ENCODE measurements at regions not wholly inside any gene's neighbourhood (a gene's known extent, or its start where the extent isn't known, plus 50 kb on each side); places are given as distances from the start of the nearest gene placed in this dataset.

DNA sequence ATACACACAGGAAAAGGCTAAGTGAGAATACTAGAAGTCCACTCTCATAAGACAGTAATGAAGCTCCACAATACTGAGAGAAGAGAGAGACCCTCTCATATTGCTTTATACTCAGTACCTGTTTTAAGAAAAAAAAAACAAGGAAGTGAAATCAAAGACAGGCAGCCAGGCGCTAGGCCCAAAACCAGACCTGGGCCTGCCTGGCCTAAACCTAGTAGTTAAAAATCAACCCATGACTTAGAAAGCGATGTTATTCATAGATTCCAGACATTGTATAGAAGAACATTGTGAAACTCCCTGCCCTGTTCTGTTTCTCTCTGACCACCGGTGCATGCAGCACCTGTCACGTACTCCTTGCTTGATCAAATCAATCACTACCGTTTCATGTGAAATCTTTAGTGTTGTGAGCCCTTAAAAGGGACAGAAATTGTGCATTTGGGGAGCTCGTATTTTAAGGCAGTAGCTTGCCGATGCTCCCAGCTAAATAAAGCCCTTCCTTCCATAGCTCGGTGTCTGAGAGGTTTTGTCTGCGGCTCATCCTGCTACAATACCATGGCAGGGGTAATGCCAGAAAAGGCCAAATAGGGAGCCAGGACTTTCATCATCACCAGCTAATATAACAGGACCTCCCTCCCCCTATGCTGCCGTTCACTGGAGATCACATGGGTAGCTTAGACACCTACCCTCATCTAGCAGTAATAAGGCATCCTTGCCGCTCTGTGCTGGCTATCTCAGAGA is 1294.1 kb downstream of the NSUN3 start:
- DNase-seq (ENCODE audit: low read depth), result no peak

DNA sequence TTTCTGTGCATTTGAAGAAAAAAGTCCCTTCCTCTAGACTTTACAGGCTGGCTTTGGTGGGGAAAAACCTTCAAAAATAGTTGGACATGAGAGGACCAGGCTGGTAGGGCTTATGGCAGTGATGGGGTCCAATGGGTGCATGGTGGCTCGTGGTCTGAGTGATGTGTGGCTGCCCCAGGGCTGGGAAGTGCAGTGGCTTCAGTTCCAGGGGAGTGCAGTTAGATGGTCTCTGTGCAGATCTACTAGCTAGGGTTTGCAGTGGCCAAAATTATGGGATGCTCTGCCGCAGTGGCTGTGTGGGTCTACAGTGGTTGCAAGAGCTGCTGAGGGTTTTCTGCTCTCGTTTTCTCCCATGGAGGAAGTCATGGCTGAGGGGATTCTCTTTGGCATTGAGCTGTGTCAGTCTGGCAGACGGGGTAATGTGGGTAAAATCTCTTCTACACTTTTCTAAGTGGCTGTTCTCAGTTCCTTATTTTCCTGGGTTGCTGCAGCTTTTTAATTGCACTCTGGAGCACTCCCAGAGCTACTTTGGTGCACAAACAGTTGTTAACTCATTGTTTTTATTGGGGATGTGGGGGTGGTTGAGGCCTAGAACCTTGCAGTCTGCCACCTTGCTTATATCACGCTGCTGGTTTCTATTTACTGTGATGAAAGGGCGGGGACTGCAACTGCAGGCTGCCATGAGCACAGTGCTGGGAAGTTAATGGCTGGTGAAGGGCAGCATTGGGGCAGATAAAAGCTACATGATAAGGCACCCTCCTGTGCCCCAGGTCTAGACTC is 1324.6 kb downstream of the NSUN3 start:
- no peak for DNase-seq (ENCODE audit: low read depth)

DNA sequence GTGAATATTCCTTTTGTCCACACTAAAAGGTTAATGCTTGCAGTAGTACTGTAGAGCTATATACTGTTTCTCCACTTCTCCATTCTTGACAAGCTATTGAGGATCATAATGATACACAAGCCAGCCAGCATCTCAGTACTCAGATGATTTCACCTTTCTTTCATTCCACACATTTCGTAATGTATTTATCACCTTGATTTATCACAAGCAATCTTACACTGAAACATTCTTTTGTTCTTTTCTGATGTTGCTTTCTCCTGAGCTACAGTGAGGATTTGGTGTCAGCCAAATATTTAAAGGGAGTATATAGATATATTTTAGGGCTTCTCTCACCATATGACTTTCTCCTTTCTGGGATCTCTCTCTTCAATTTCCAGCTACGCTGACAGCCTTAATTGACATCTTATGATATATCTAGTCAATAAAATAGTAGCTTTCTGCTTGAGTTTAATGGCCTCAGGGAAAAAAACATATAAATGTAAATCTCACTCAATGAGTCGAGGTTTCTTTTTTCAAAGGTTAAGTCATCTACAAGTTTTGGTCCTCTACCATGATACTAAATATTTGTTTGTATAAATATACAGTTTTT is 1327.0 kb downstream of the NSUN3 start:
- DNase-seq (ENCODE audit: low read depth), result no peak

DNA sequence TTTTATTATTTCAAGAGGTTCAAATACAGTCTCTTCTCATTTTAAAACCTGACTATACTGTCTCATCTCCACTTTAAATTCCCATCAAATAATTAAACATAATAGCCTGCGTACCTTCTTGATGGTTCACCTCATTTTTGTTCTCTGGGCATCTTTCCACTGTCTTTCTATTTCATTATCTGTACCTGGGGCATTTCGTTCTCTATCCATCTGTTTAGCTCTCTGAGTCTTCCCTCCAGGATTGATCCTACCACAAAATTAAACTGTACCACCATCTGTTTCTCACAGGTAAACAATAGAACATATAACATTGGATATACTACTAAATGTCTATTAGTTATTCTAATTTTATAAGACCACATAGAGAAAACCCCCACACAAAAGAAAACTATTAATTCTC is 1331.4 kb downstream of the NSUN3 start:
- no peak for DNase-seq (ENCODE audit: low read depth)

DNA sequence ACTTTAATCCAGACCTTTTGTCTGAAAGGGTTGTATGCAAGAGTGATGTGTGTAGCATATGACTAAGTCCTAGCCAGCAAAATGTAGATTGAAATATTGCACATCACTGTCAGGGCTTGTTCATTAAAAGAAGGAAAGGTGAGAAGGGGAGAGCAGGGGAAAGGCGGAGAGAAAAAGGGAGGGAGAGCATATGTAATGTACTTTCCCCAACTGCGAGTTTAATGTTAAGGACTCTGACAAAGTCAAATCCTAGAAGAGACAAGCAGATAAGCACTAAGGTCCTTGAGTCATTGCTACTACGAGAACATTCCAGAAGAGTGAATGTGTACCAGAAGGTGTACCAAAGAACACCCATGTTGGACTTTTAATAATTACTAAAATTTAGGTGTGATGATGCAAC is 1336.7 kb downstream of the NSUN3 start:
- DNase-seq (ENCODE audit: low read depth), result no peak

DNA sequence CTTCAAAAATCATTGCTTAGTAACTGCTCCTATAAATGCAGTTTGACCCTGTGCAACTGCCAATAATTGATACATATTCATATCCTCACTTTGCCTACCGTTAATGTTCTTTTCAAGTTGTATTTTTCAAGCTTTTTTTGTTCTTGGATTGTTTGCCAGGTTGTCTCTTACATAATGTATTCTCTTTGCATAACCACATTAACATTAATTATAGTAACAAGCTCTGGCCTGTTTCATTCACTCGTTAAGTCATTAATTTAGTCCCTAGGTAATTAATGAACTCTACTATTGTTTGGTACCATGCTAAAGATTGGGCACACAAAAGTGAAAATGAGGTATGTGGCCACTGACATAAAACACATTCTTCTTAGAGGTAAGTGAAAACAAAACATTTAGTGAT is 1338.8 kb downstream of the NSUN3 start:
- no peak for DNase-seq (ENCODE audit: low read depth)

DNA sequence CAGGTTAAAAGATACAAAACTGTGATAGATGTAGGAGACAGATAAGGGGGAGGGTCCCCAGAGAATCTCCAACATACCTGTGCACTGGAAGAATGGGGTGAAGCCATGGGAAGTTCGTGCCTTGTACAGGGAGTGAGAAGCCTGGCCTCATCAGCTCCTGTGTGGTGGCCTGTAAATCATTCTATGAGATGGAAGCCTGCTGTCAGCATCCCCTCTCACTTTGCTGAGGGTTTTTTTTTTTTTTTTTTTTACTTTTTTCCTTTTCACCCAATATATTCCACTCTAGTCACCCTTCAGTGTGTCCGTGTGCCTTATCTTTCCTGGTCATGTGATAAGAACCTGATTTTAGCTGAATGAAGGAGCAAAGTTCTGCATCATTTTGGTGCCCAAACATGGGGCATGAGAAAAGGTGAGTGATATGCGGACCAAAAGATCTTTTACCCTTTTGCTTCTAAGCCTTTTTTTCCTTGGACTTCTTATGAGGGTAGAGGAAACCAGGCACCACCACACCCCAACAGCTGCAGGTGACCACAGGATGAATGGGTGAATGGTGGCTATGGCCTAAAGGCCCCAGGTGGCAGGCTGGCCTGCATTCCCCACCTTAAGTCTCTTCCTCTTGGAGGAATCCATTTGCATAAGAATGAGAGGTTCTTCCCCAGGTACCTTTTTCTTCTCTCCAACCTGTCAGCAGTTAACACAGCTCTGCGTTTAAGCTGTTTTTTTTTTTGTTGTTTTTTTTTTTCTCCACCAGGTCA is 1345.0 kb downstream of the NSUN3 start:
- no peak for DNase-seq (ENCODE audit: low read depth)

DNA sequence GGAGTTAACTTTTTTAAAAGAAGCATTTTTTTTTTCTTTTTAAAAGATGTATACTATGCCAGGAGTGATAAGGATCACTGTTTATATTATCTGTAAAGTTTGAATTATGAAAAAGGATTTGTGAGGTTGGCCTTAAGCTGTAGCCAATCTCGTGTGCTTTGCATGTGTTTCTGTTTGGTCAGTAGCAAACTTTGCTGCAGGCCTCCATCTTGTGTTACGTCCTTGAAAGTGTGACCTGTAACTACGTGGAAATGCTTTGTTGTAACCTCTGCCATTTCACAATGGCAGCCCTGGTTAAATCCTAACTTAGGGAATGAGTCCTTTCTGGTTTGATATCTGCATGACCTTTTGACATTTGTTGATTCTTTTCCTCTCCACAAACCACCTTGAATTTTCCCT is 1345.6 kb downstream of the NSUN3 start:
- no peak for DNase-seq (ENCODE audit: low read depth)

DNA sequence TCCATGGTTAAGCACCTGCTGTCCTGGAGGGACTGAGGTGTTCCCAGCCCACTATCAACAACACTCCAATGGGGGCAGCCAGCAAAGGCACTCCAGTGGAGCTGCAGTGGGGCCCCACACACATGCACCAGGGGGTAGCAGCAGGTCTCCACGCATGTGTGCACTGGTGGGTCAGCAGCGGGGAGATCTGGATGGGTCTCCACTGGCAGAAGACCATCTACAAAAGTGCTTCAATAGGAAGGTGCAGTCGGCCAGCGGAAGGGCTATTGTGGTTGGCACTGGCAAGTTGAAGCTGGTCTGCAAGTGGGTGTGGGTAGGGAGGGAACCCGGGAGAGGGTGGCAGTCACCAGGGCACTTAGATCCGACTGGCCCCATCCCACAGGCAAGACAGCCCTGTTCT is 1355.4 kb downstream of the NSUN3 start:
- no peak for DNase-seq (ENCODE audit: low read depth)

DNA sequence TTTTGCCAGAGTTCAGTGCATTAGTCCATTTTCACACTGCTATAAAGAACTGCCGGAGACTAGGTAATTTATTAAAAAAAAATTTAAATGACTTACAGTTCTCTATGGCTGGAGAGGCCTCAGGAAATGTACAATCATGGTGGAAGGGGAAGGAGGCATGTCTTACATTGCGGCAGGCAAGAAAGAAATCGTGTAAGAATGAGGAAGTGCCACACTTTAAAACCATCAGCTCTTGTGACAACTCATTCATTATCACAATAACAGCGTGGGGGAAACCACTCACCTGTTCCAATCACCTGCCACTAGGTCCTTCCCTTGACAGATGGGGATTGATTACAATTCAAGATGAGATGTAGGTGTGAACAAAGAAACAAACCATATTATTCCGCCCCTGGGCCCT is 1361.4 kb downstream of the NSUN3 start:
- no peak for DNase-seq (ENCODE audit: low read depth)

DNA sequence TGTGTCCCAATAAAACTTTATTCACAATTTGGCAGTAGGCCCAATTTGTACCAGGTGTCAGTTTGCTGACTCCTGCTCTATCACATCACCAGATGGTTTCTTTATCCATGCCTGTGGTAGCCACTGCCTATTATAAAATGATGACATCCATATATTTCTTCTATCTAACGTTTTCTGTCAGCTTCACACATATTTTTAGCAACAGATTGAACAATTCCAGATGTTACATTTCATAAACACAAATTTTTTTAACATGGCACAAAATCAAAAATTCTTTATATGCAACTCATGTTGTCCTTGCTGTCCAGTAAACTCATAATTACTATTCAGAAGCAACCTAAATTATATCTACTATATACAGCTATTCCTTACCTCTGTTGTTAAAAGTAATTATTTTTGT is 1371.6 kb downstream of the NSUN3 start:
- DNase-seq (ENCODE audit: low read depth), result no peak

DNA sequence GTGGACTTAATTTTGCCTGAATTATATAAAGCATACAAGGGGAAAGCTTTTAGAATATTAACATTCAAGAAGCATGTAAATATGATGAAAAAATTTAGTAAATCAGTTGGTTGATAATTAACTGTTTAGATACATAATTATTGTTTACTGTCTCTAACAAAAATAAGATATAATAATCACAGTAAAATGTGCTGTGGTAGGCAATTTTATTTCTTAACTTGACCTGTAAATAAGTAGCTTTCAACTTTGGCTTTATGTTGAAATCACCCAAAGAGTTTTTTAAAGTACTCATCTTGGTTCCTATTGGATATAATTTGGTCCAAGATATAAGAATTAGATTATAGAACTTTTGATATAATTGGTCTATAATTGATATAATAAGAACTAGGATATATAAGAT is 1374.5 kb downstream of the NSUN3 start:
- DNase-seq (ENCODE audit: low read depth), result no peak

DNA sequence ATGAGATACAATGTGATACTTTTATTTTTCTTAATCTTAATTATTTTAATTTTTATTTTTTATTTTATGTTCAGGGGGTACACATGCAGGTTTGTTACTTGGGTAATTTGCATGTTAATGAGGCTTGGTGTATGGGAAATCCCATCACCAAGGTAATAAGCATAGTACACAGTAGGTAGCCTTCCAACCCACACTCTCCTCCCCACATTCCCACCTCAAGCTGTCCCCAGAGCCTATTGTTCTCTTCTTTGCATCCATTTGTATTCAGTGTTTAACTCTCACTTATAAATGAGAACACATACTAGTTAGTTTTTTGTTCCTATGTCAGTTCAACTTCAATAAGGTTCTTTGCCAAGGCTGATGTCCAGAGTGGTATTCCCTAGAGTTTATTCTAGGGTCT is 1375.4 kb downstream of the NSUN3 start:
- DNase-seq (ENCODE audit: low read depth), result no peak

DNA sequence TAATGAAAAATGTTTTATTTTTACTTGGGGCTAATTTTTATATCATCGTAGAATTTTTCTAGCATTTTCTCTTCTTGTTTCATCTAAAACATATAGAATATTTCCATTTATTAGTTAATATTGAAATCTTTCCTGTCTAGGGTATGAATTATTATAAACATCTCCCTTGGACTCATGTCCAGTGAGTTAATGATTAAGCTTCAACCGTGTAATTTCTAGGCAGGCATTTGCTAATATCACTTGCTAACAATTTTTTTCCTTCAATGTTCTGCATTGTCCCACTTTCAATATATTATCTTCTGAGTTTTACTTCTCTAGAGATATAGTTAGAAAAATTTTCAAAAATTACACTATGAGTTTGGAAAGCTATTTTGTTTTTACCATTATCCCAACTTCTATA is 1371.6 kb upstream of the EPHA6 start:
- DNase-seq (ENCODE audit: low read depth), result no peak

DNA sequence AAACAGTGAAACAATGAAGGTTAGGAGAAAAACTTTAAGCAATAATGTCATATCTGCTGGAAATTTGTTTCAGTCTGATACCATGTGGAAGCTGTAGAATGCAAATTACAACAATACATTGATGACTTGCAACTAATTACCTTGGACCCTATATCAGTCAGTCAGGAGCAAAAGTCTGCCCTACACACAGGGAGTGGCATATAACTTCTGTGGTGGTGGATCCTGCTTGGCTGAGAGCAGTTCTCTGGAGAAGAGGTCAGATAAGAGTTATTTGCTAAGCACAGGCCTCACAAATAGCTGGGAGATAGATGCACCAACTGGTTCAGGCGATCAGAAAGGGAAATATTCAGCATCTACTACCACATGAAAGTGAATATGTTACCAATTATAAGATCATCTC is 1364.6 kb upstream of the EPHA6 start:
- no peak for DNase-seq (ENCODE audit: low read depth)

DNA sequence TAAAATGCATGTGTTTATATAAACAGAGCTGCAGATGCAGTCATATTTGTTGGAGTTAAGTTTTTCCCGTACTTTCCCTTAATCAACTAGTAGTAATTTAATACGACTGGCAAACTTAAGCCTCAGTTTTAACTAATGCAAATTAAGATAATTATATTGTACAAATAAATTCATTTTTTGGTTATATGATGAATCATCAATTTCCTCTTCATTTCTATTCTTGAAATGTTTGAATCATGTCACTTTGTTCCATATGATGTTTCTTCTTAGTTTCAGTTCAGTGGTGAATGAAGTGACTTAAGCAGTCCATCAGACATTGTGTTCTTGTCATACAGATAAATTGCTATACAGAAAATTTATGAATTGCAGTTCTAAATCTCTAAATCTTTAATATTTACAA is 1361.2 kb upstream of the EPHA6 start:
- DNase-seq (ENCODE audit: low read depth), result no peak

DNA sequence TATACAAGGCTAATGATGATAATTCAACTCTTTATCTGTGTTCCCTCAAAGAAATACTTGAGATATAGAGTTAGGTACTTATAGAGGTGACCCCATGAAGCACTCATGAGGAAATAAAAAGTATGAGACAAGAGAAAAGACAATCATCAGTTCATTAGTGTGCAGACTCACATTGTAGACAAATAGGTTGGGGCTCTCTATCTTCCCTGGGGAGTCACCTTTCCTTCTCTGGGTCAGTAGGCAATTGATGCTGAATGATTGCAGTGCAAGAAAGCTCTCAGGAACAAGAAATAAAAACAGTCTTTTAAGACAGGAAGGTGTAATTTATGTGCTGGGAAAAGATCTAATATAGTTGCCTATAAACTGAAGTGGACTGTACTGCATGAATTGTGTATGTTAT is 1357.6 kb upstream of the EPHA6 start:
- DNase-seq (ENCODE audit: low read depth), result no peak

DNA sequence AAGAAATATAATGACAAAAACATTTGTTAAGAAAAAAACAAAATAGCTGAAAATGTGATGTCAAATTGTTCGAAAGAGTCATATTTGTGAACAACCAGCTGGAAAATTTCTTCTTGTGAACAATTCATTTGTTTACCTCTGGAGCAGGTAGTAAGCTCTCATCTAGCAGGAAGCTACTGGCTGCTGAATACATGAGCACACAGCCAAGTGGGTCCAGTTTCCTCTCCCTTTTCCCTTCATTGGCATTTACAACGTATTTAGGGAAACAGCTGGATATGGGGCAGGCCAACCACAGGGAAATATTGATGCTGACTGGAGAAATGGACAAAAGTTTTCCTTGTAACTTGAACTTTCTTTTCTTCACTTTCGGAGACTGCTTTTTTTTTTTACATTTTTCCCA is 1354.7 kb upstream of the EPHA6 start:
- no peak for DNase-seq (ENCODE audit: low read depth)

DNA sequence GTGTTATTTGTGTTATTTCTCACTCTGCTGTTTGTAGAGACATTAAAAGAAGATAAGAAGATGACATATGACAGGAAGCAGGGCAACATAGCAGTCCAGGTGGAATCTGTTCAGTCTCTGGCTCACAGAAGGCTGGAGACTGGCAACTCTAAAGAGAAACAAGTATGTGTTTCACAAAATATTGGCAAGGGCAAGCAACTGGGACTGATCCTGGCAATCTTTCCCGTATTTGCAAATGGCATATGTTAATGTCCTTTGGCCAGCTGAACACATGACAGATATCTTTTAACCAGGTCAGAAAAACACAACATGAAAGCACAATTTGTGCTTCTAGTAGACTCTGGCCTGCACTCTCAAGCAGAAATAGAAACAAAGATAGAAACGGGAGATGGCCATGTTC is 1354.1 kb upstream of the EPHA6 start:
- no peak for DNase-seq (ENCODE audit: low read depth)

DNA sequence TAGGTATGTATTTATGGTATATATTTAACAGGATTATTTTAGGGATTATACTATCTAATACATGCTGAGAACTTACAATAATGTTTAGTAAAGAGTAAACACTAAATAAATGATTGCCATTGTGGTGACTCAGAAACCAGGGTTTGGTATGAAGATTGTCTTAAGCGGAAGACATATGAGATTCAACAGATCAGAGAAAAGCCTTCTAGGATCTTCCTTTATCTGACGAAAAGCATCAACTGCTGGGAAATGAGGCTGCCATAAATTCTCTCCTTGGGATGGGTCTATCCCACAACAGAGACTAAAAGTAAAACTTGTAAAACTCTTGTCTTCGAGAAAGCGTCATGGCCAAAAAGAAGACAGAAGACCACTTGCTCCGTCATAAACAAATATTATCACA is 1352.2 kb upstream of the EPHA6 start:
- DNase-seq (ENCODE audit: low read depth), result no peak

DNA sequence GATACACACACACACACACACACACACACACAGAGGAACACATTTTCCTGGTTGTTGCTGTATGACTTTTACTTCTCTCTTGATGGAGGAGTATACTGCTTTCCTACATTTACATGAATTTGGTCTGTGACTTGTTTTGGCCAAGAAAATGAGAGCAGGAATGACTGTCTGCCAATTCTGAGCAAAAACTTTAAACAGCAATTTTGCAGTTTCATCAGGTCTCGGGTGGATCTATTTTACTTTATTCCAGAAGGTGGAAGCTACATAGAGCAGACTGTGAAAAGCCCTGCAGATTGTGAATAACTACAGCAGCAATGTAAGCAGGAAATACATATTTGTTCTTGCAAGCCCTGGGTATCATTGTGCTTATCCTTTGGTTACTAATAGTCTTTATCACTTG is 1350.0 kb upstream of the EPHA6 start:
- DNase-seq (ENCODE audit: low read depth), result no peak

DNA sequence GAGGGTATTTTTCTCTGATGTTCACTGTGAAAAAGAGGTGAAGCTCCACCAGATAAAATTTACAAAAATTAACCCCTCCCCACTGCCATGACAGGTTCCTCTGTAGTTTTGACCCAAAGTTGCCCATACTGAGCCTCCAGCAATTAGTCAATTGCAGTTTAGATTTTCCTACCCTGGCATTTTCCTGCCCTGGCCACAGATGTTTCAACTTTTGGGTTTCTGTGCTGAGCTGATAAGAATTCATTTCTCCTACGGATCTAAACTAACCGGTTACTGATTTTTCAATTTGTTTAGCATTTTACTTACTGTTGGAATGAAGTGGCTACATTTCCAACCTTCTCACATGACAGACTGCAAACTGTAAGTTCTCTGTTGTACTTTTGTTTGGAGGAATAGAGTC is 1346.1 kb upstream of the EPHA6 start:
- DNase-seq (ENCODE audit: low read depth), result no peak

DNA sequence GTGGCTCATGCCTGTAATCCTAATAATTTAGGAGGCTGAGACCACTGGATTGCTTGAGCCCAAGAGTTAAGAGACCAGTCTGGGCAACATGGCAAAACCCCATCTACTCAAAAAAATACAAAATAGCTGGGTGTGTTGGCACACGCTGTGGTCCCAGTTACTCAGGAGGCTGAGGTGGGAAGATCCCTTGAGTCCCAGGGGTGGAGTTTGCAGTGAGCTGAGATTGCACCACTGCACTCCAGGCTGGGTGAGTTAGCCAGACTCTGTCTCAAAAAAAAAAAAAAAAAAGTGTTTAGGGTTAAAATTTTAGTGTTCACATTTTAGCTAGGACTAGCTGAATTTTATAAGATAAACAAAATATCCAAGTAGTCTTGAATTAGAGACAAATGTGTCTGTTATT is 1340.1 kb upstream of the EPHA6 start:
- no peak for DNase-seq (ENCODE audit: low read depth)

Measured in activated T-helper 1 cell treated with Interleukin-2 at 50 U/mL for 16 hours (primary cell).